GM19468 (cell line): ENCODE measurements at regions not wholly inside any gene's neighbourhood (a gene's known extent, or its start where the extent isn't known, plus 50 kb on each side); places are given as distances from the start of the nearest gene placed in this dataset.
"Not testable (repeated sequence)": the region's sequence is repeated elsewhere in the genome, so short reads cannot be mapped to it uniquely, and the experiment has no call there.

ENCODE experiments used
- ATAC-seq: cut with Tn5 transposase; IDR thresholded peaks from one replicate; pipeline ENCODE4 v1.9.1; 2021; ENCODE audit warnings: mild to moderate bottlenecking, moderate library complexity, moderate number of reproducible peaks; ENCODE audit not compliant: unreplicated experiment; ENCODE audit errors: extremely low read depth

DNA sequence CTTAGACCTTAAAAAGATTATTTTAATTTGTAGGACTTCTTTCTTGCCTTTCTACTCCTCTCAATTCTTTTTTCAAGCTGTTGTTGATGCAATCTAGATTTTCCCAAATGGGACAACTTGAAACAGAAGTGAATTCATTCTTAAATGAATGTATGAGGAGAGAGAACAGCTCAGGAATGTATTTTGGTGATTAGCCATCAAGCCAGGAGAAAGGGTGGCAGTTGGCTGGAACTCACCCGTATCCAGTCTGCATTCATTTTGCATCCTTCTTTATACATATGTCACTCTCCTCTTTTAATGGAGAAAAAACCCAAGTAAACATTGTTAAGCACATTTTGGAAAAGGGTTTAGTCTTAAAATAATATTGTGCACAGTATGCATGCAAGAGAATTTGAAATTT lies 251.3 kb downstream of the REEP3 start:
- ATAC-seq = no peak

- no peak for ATAC-seq
Observed at GRCh38 chr10:63773106-63773505, 251.9 kb downstream of the REEP3 start.

DNA sequence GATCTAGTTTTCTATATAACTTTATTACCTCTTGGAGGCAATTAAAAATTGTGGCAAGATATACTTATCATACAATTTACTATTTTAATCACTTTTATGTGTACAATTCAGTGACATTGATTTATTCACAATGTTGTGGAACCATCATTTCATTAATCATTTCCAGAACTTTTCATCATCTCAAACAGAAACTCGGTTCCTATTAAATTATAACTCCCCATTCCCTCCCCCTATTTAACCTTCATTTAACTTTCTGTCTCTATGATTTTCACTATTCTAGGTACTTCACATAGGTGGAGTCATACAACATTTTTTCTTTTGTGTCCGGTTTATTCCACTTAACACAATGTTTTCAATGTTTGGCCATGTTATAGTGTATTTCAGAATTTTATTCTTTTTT lies 252.8 kb downstream of the REEP3 start:
- no peak for ATAC-seq

DNA sequence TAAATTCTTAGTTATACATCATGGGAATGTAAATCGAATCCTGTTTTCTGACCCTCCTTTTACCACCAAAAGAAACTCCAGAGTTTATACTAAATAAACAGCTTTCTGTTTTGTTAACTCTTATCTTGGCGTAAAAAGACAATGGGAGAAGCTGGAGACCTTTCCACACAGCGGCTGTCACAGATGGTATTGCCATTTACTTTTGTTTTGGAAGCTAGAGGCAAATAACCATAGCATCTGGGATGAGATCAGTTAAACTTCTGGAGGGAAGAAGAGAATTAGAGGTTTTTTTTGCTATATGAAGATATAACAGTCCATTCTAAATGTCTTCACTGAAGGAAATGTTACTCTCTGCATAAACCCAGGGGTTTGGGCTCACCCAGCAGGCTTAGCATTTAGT lies 258.9 kb downstream of the REEP3 start:
- no peak for ATAC-seq

GRCh38 chr10:63781226-63781625 lies 260.0 kb downstream of the REEP3 start:
- ATAC-seq = no peak

GRCh38 chr10:63783882-63784281 lies 262.7 kb downstream of the REEP3 start:
- no peak for ATAC-seq

GRCh38 chr10:63788152-63788821 lies 267.1 kb downstream of the REEP3 start:
- ATAC-seq = no peak

DNA sequence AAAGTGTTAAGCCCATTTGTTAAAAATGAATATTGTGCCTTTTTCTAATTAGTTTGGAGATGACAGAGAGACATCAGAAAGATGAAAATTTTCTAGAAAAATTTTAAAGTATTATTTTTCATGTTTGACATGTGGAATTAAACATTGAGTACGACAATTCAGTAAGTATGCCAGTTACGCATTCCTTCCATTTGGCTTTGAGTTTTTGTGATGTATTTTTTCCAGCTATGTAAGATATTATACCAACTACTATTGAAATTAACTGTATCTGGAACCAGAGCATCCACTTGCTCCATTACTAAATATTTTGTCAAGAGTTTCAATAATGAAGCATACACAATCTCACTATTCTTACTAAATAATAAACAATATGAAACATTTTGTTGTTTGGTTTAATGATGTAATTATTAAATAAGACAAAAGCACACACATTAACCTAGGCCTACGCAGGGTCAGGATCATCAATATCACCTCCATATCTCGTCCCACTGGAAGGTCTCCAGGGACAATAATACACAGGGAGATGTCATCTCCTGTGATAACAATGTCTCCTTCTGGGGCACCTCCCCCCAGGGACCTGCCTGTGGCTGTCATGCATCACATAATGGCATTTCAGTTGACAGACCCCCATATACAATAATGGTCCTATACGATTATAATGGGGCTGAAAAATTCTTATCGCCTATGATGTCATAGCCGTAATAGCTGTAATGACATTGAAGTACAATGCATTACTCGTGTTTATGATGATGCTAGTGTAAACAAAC lies 274.1 kb downstream of the REEP3 start:
- ATAC-seq = no peak

DNA sequence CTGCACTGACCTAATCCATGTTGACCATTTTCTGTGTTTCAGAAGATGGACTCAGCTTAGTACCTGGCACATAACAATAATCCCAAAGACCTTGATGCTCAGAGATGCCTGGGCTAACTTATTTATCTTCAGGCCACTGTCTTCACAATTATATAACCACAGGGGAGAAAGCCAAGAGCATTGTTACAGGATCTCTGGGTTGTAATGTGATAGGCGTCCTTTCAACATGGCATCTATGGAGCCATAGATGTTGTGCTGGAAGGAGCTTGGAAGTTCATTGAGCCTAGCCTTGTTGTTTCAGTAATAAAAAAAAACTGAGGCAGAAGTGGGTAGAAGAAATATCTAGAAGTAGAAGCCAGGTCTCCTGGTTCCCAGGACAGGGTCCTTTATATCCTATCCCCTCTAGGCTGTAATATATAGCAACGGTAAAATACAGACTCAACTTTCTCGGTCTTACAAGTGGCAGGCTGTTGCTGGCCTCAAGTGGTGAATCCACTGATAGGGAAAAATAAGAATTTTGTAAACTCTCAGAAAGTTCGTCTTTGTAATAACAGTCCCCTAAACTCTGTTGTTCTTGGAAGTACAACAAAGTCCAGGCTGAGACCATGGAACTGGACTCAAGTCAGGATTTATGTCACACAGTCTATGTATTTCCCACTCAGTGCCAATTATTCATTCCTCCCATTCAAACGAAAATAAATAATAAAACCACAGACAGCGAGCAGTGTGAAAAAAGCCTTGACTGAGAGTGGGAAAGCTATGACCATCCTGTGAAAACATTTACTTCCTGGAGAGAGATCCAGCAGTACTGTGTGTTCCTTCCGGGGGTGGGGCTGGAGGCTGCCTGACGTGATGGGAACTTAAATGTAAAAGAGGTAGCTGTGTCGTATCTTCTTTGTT lies 277.6 kb downstream of the REEP3 start:
- no peak for ATAC-seq

DNA sequence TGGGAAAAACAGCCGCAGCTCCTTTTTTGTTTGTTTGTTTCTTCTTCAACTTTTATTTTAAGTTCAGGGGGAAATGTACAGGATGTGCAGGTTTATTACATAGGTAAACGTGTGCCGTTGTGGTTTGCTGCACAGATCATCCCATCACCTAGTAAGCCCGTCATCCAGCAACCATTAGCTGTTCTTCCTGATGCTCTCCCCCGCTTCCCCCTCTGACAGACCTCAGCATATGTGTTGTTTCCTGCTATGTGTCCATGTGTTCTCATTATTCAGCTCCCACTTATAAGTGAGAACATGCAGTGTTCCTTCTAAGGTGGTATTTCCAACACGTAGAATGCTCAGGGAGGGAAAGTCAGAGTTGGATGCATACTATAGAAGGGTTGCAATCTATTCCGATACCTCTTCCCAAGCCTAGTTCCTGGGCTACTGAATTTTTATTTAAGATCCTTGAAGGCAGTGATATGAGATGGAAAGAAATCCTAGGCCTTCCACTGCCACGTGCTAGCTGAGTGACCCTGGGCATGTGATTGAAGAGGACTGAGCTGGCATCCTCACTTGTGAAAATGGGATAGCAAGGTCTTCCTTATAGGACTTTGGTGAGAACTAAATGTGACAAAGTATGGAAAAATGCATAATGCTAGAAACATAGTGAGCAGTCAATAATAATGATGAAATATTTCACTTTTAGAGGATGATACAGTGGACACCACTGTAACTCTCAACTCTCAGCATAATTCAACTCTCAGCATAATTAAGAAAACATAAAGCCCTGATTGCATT lies 278.5 kb downstream of the REEP3 start:
- ATAC-seq = no peak

GRCh38 chr10:63801166-63801565 lies 280.0 kb downstream of the REEP3 start:
- no peak for ATAC-seq

DNA sequence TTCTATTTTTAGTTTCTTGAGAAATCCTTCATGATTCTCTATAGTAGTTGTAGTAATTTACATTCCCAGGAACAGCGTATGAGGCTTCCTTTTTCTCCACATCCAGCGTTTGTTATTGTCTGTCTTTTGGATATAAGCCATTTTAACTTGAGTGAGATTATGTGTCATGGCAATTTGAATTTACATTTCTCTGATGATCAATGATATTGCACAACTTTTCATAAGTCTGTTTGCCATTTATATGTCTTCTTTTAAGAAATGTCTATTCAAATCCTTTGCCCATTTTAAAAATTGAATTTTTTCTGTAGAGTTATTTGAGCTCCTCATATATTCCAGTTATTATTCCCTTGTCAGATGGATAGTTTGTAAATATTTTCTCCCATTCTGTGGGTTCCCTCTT lies 285.1 kb downstream of the REEP3 start:
- no peak for ATAC-seq

DNA sequence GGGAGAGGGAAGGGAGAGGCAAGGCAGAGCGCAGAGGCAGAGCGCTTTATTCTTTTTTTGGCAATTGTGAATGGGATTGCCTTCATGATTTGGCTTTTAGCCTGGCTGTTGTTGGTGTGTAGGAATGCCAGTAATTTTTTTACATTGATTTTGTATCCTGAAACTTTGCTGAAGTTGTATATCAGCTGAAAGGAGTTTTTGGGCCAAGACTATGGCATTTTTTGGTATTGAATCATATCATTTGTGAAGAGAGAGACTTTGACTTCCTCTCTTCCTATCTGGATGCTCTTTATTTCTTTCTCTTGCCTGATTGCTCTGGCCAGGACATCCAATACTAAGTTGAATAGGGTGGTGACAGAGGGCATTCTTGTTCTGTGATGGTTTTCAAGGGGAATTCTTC lies 291.3 kb downstream of the REEP3 start:
- no peak for ATAC-seq

GRCh38 chr10:63819753-63820329 lies 298.6 kb downstream of the REEP3 start:
- ATAC-seq = no peak

GRCh38 chr10:63822496-63822895 lies 301.3 kb downstream of the REEP3 start:
- ATAC-seq = no peak

DNA sequence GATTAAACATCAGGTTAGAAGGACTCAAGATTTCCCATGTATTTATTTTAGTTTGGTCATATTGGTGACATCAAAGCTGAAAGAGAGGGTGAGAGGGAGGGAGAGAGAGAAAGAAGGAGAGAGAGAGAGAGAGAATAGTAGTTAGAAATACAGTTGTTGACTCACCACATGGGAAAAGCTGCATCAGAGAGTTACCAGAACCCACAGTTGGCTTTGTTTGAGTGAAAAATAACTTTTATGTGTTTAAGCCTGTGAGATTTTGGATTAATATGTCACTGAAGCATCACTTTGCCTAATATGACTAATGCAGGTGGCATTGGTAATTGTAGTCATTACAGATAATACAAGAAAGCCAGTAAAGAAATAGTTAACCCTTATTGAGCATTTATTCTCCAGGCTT lies 303.9 kb downstream of the REEP3 start:
- ATAC-seq = no peak

DNA sequence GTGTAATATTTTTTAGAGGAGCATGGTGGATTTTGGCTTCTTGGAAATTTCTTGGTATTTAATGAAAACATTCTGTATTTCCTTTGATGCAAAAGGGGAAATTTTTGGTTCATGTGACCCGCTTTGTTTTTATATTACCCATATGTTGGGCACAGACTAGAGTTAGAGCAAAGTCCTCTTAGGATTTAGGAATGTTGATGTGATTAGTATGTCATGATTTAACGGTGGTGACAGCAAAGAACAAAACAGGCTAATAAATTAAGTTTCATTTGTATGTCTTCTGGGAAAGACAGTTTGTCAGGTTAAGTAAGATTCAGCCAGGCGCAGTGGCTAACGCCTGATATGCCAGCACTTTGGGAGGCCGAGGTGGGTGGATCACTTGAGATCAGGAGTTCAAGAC lies 304.6 kb downstream of the REEP3 start:
- no peak for ATAC-seq

- ATAC-seq = not testable (repeated sequence)
Observed at GRCh38 chr10:63827018-63827417, 305.8 kb downstream of the REEP3 start.

DNA sequence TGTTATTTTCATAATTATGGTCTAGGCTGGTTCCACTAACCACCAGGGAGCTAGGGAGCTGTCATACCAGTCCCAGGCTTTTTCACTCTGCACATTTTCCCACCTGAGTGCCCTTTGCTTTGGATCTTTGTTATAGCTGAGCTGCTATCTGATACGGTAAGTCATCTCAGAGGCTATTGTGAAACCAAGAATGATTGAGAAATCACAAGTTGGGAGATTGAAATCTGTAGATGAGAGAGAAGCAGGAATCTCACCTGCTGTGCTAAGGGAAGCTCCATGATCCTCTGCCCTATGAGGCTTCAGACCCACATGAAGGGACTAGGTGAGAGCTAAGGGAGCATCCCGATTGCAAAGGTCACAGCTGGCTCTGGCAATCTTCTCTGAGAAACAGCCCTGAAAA lies 307.8 kb downstream of the REEP3 start:
- no peak for ATAC-seq
